PFSK-1 (cell line): ENCODE measurements at regions not wholly inside any gene's neighbourhood (a gene's known extent, or its start where the extent isn't known, plus 50 kb on each side); places are given as distances from the start of the nearest gene placed in this dataset.

Source experiments
- FOXP2 ChIP-seq: optimal IDR thresholded peaks from 2 replicates; pipeline ENCODE3; 2011; ENCODE audit warnings: borderline replicate concordance, control low read depth, inconsistent platforms; ENCODE audit not compliant: insufficient read depth; ENCODE audit errors: extremely low read length, extremely low read depth
- POLR2AphosphoS5 ChIP-seq: IDR thresholded peaks from 2 replicates; pipeline ENCODE4 v1.6.1; 2012; ENCODE audit warnings: low read depth, mild to moderate bottlenecking, control low read depth, low read length, moderate library complexity
- SIN3A ChIP-seq: IDR thresholded peaks from 2 replicates; pipeline ENCODE4 v1.6.1; 2012; ENCODE audit warnings: mild to moderate bottlenecking, low read length, moderate library complexity, borderline replicate concordance; ENCODE audit not compliant: insufficient read depth
- TAF1 ChIP-seq: IDR thresholded peaks from 2 replicates; pipeline ENCODE4 v1.6.1; 2012; ENCODE audit warnings: low read length, control low read depth, borderline replicate concordance; ENCODE audit not compliant: insufficient read depth
- TF ChIP-seq, protein P1 (sequence below), 2 experiments: IDR thresholded peaks; 2 replicates each; pipeline versions ENCODE4 v1.6.1 to v1.8.0; 2011 to 2012; ENCODE audit warnings: low read depth in 2 of 2, low read length in 2 of 2, control low read depth in 1 of 2, inconsistent platforms in 1 of 2, mild to moderate bottlenecking in 1 of 2, moderate library complexity in 1 of 2; ENCODE audit not compliant: insufficient read depth in 1 of 2

DNA sequence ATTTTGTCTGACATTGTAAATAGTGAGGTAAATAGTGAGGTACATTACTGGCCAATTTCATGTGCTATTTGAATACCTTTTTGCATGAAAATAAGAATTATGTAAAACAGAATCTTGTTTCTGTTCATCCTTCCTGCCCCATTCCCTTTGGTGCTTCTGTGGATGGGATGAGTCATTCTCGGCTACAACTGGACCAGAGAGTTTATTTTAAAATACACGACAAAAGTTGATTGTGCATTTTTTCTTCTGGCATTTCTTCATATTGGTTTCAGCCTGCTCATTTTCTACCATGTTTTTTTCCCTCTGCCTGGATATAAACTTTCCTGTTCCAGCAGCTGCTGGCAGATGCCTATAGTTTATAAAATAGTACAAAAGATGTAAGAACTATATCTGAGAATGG, 107.5 kb downstream of the CYSLTR2 start:
- TF ChIP-seq, protein P1, sequence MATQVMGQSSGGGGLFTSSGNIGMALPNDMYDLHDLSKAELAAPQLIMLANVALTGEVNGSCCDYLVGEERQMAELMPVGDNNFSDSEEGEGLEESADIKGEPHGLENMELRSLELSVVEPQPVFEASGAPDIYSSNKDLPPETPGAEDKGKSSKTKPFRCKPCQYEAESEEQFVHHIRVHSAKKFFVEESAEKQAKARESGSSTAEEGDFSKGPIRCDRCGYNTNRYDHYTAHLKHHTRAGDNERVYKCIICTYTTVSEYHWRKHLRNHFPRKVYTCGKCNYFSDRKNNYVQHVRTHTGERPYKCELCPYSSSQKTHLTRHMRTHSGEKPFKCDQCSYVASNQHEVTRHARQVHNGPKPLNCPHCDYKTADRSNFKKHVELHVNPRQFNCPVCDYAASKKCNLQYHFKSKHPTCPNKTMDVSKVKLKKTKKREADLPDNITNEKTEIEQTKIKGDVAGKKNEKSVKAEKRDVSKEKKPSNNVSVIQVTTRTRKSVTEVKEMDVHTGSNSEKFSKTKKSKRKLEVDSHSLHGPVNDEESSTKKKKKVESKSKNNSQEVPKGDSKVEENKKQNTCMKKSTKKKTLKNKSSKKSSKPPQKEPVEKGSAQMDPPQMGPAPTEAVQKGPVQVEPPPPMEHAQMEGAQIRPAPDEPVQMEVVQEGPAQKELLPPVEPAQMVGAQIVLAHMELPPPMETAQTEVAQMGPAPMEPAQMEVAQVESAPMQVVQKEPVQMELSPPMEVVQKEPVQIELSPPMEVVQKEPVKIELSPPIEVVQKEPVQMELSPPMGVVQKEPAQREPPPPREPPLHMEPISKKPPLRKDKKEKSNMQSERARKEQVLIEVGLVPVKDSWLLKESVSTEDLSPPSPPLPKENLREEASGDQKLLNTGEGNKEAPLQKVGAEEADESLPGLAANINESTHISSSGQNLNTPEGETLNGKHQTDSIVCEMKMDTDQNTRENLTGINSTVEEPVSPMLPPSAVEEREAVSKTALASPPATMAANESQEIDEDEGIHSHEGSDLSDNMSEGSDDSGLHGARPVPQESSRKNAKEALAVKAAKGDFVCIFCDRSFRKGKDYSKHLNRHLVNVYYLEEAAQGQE (IDR thresholded peaks at IDR 0.05; ENCODE audit: insufficient read depth in 1 of 2, low read depth in 2 of 2, low read length in 2 of 2): no peak
- TF ChIP-seq TAF1 (no peak), FOXP2 (no peak), SIN3A (no peak), POLR2AphosphoS5 (no peak)

DNA sequence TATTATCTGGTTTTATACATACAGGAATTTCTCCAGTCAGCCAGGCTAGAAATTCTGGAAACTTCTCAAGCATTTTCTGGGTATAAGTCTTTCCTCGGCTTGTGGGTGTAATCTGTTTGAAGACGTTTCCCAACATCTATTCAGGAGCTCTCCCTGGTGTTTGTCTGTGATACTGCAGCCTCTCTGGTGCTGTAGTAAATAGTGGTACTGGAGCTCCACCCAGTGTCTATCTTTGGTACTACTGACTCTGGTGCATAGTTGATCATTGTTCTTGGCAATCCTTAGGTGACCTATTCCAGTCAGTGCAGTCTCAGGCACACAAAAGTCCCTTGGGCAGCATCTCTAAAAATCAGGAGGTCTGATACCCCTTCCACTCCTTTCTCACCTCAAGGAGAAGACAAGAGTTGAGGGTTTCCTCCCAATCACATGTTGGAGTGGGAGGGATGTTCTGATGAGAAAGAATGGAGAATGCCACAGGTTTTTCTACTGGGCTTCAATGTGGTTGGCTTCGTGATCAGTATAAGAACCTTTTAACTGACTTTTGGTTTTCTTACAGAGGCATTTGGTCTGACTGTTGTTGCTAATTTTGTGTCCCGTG, 115.5 kb downstream of the CYSLTR2 start:
- TF ChIP-seq SIN3A (no peak), FOXP2 (no peak), POLR2AphosphoS5 (no peak), TAF1 (no peak)
- TF ChIP-seq, protein P1 (IDR thresholded peaks at IDR 0.05; ENCODE audit: insufficient read depth in 1 of 2, low read depth in 2 of 2, low read length in 2 of 2): no peak

DNA sequence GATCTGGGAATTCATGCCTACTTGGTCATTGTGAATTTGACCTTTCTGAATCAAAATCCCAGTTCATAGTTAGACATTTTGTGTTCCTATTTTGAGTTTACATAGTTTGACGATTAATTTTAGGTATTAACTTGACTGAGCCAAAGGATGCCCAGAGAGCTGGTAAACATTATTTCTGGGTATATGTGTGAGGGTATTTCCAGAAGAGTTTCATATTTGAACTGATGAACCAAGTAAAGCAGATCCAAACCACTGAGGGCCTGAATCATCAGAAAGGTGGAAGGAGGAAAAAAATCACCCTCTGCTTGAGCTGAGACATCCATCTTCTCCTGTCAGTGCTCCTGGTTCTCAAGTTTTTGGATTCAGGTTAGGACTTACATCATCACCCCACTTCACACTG, 116.6 kb downstream of the CYSLTR2 start:
- no peak for TF ChIP-seq POLR2AphosphoS5
- no peak for TF ChIP-seq TAF1
- no peak for TF ChIP-seq SIN3A
- TF ChIP-seq FOXP2: no peak
- TF ChIP-seq, protein P1 (IDR thresholded peaks at IDR 0.05; ENCODE audit: insufficient read depth in 1 of 2, low read depth in 2 of 2, low read length in 2 of 2): no peak

DNA sequence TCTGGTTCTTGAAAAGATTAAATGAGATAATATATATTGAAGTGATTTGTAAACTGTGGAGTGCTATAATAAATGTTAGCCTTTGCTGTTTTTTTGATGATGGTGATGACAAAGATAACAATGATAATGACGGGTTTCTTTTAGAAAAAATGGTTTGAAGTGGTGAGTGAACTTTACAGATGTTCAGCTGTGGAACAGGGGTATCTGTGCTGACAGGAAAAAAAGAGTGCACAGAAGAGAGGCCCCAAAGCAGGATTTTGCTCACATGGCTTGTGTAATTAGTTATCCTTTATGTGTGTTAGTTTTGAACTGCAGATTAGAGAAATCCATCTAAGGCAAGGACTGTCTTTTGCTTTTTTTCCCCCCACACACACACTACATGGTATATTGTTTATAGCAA, 119.2 kb downstream of the CYSLTR2 start:
- TF ChIP-seq FOXP2: no peak
- no peak for TF ChIP-seq TAF1
- TF ChIP-seq POLR2AphosphoS5: no peak
- TF ChIP-seq SIN3A: no peak
- TF ChIP-seq, protein P1 (IDR thresholded peaks at IDR 0.05; ENCODE audit: insufficient read depth in 1 of 2, low read depth in 2 of 2, low read length in 2 of 2): no peak
